ENCODE measurements at regions not wholly inside any gene's neighbourhood (a gene's known extent, or its start where the extent isn't known, plus 50 kb on each side); places are given as distances from the start of the nearest gene placed in this dataset.

DNA sequence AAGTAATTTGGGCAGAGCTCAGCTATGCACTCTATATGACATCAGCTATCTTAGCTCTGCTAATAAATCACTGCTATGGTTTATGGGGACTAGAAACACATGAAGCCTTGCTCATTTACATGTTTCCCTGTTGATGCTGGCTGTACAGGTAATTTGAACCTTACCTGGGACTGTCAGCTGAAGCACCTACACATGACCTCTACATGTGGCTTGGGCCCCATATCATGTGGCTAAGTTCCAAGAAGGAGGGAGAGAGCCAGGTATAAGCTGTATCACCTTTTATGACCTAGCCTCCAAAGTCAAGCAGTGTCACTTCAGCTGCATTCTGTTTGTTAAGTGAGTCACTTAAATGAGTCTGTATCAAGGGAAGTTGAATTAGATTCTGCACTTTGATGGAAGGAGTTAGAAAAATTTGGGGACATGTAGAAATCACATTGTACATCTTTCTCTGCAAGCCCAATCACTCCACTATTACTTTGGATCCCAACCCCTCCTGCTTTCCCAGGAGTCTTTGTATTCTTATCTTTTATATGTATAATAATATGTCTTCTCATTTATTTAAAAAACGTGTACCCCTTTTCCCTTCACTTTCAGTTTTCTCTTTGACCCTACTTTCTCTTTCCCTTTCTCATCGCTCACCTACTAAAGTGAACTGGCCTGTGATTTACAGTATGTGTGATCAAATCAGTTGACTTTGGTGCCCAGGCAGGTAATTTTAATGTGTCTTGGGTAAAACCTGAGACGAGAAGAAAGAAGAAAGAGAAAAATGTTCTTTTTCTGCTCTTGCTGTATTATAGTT, 53.4 kb upstream of the PRKACB start:
- DNase-seq, result peak; percentile 18

DNA sequence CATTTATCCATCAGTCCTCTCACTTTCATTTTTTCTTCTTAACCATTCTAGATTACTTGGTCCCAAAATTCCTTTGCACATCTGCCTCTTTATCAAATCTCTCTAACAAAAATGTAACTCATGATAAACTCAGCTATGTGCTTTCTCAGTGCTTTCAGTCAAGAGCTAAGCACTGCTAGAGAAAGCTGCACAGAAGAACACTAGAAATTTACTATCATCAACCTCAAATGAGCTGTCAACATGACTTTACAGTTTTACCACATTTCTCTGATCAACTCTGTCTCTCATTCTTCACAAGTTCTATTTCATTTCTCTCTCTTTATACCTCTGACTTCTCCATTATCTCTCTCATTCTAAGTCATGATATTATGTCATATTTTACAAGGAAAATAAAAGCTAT, 54.2 kb upstream of the PRKACB start:
- DNase-seq, result no peak

GRCh38 chr1:84089465-84089864, 54.6 kb upstream of the PRKACB start:
- DNase-seq, result peak; percentile 8

- no peak for DNase-seq
Measured at GRCh38 chr1:84086616-84087015, 57.5 kb upstream of the PRKACB start.

- DNase-seq, result no peak
Measured at GRCh38 chr1:84086189-84086588, 57.9 kb upstream of the PRKACB start.

DNA sequence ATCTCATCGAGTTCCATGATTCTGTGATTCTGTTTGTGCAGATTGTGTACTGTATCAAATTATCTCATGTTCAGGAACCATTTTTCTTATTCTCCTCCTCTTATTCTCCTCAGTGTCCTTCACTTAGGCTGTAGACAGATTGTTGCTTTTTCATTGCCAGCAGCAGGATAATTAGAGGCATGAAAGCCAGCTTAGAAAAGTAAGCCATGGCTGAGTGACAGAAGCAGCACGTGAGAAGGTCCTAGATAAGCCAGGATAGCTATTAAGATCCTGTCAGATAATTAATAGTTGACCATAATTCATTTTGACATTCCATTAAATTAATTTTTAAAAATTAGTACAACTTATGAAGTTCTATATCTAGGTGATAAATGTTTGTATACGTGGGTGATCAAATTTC, 60.8 kb upstream of the PRKACB start:
- no peak for DNase-seq

- DNase-seq, result no peak
Measured at GRCh38 chr1:84078842-84079202, 65.2 kb upstream of the PRKACB start.

- peak; percentile 14 for DNase-seq
Measured at GRCh38 chr1:84078108-84078841, 65.8 kb upstream of the PRKACB start.

- peak; percentile 64 for DNase-seq
Measured at GRCh38 chr1:84077476-84078107, 66.5 kb upstream of the PRKACB start.

DNA sequence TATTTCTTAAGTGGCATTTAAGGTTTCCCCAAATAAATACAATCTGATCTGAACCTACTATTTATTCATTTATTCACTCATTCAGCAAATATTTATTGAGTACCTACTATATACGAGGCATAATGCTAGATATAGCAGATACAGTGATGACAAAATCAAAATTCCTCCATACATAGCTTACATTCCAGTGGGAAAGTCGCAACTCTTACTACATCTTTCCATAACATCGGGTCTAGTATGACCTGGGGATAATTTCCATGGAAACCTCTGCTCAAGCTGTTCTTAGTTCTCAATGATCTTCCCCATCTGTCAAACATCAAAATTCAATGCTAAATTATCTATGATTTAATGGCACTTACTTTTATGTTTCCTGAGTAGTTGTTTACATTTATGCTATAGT, 70.8 kb upstream of the PRKACB start:
- no peak for DNase-seq

DNA sequence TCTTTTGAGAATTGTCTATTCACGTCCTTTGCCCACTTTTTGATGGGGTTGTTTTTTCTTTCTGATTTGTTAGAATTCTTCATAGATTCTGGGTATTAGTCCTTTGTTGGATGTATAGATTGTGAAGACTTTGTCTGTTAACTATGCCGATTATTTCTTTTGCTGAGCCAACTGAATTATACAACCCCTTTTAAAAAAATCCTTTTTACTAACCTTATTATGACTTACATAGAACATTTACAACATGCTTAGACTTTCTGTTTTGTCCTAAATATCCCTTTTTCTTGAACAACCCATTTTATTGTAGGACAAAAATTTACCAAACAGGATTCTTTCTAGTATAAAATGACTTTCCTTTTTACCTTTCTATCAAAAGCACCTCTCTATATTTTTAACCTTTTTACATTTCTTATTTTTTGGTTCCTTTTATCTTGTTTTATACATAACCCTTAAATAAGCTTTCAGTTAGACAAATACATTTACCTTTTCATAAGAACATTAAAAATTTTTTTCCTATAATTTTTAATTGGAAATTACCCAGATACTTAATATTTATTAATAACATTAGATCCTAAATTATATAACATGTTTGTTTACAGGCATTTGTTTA, 70.4 kb upstream of the TTLL7 start:
- no peak for DNase-seq

GRCh38 chr1:84062496-84062895, 63.6 kb upstream of the TTLL7 start:
- no peak for DNase-seq

GRCh38 chr1:84061336-84061735, 62.4 kb upstream of the TTLL7 start:
- DNase-seq, result no peak

- DNase-seq, result no peak
Measured at GRCh38 chr1:84060781-84061180, 61.8 kb upstream of the TTLL7 start.

DNA sequence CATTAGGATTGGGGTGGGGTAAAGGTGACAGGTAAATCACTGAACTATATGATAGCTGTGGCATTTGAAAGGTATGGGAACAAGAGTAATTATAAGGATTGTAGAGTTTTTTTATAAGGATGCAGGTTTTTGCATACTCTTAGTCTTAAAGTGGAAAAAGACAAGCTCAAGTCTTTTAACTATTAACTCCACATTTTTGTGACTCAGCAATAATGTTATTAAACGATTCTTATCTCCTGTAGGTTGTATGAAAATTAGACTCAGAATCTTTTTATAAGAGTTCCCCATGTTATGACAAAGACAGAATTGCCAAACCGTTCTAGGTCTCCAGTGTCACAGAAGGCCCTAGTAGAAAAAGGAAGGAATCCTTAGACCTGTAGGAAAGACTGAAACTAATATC, 49.9 kb upstream of the TTLL7 start:
- DNase-seq, result no peak

Data from suppressor macrophage treated with lipopolysaccharide for 4 hours (primary cell).